SK-N-SH treated with all-trans-retinoic acid at 6 μM for 48 hours (cell line): ENCODE measurements at regions not wholly inside any gene's neighbourhood (a gene's known extent, or its start where the extent isn't known, plus 50 kb on each side); places are given as distances from the start of the nearest gene placed in this dataset.

Source experiments
- ATAC-seq: fragments of 200-7000 bp; cut with Tn5 transposase; 3 replicates; pipeline ENCODE4 v1.9.1; 2020; ENCODE audit warnings: mild to moderate bottlenecking, moderate library complexity
- ARNTL ChIP-seq: fragments of 450-650 bp; formaldehyde crosslinking; IDR thresholded peaks from 2 replicates; pipeline ENCODE4 v1.5.0; 2020; ENCODE audit warnings: low read depth, mild to moderate bottlenecking, moderate library complexity, borderline replicate concordance
- BACH2 ChIP-seq: fragments of 250-450 bp; sonication (Bioruptor Pico); IDR thresholded peaks from 2 replicates; pipeline ENCODE4 v1.9.0; 2021; ENCODE audit warnings: mild to moderate bottlenecking, borderline replicate concordance
- CSRNP3 ChIP-seq: fragments of 250-450 bp; sonication (Bioruptor Pico); IDR thresholded peaks from 2 replicates; pipeline ENCODE4 v1.5.1; 2021; ENCODE audit warnings: mild to moderate bottlenecking, moderate library complexity
- ESRRG ChIP-seq: fragments of 250-450 bp; sonication (Bioruptor Pico); IDR thresholded peaks from 2 replicates; pipeline ENCODE4 v1.6.1; 2021; ENCODE audit warnings: mild to moderate bottlenecking
- GLIS3 ChIP-seq: fragments of 250-450 bp; sonication (Bioruptor Pico); IDR thresholded peaks from 2 replicates; pipeline ENCODE4 v1.5.0; 2020; ENCODE audit warnings: mild to moderate bottlenecking, moderate library complexity
- ISL1 ChIP-seq: fragments of 250-450 bp; sonication (Bioruptor Pico); IDR thresholded peaks from 2 replicates; pipeline ENCODE4 v2.1.2; 2022; ENCODE audit warnings: mild to moderate bottlenecking, moderate library complexity
- OSR1 ChIP-seq: fragments of 250-450 bp; sonication (Bioruptor Pico); IDR thresholded peaks from 2 replicates; pipeline ENCODE4 v1.8.0; 2022; ENCODE audit warnings: moderate library complexity, mild to moderate bottlenecking, inconsistent platforms
- PATZ1 ChIP-seq: fragments of 250-450 bp; sonication (Bioruptor Pico); IDR thresholded peaks from 2 replicates; pipeline ENCODE4 v1.8.0; 2020; ENCODE audit warnings: mild to moderate bottlenecking, moderate library complexity, borderline replicate concordance
- POU6F1 ChIP-seq: fragments of 250-450 bp; sonication (Bioruptor Pico); IDR thresholded peaks from 2 replicates; pipeline ENCODE4 v1.8.0; 2021; ENCODE audit warnings: low read depth, mild to moderate bottlenecking, moderate library complexity, borderline replicate concordance
- RARB ChIP-seq: fragments of 250-450 bp; sonication (Bioruptor Pico); IDR thresholded peaks from 2 replicates; pipeline ENCODE4 v1.8.0; 2021; ENCODE audit warnings: mild to moderate bottlenecking, moderate library complexity
- SNAI2 ChIP-seq: fragments of 250-450 bp; sonication (Bioruptor Pico); IDR thresholded peaks from 2 replicates; pipeline ENCODE4 v1.5.0; 2020; ENCODE audit warnings: mild to moderate bottlenecking, moderate library complexity
- TOX ChIP-seq: fragments of 250-450 bp; sonication (Bioruptor Pico); IDR thresholded peaks from 2 replicates; pipeline ENCODE4 v1.8.0; 2021; ENCODE audit warnings: mild to moderate bottlenecking, moderate library complexity, borderline replicate concordance
- TSHZ2 ChIP-seq: fragments of 250-450 bp; sonication (Bioruptor Pico); IDR thresholded peaks from 2 replicates; pipeline ENCODE4 v1.5.0; 2020; ENCODE audit warnings: mild to moderate bottlenecking, moderate library complexity
- ZC3H10 ChIP-seq: fragments of 250-450 bp; sonication (Bioruptor Pico); IDR thresholded peaks from 2 replicates; pipeline ENCODE4 v1.5.1; 2021; ENCODE audit warnings: mild to moderate bottlenecking, moderate library complexity
- ZFP3 ChIP-seq: fragments of 250-450 bp; sonication (Bioruptor Pico); IDR thresholded peaks from 2 replicates; pipeline ENCODE4 v1.5.0; 2020; ENCODE audit warnings: mild to moderate bottlenecking, moderate library complexity
- ZFP30 ChIP-seq: fragments of 450-650 bp; formaldehyde crosslinking; IDR thresholded peaks from 2 replicates; pipeline ENCODE4 v1.5.0; 2022; ENCODE audit warnings: mild to moderate bottlenecking, moderate library complexity
- ZNF70 ChIP-seq: fragments of 450-650 bp; formaldehyde crosslinking; IDR thresholded peaks from 2 replicates; pipeline ENCODE4 v1.5.0; 2020; ENCODE audit warnings: mild to moderate bottlenecking, moderate library complexity
- ZNF8 ChIP-seq: fragments of 450-650 bp; formaldehyde crosslinking; IDR thresholded peaks from 2 replicates; pipeline ENCODE4 v1.5.0; 2020; ENCODE audit warnings: mild to moderate bottlenecking, moderate library complexity

- TF ChIP-seq ZC3H10 (CRISPR knock-in tag) = no peak
- no peak for TF ChIP-seq SNAI2 (CRISPR knock-in tag)
- ATAC-seq = no peak
These were observed 250.0 kb downstream of the HGF start for GRCh38 chr7:81519886-81520285.

- no peak for ATAC-seq
- TF ChIP-seq ZNF70 (CRISPR knock-in tag) = no peak
- TF ChIP-seq ESRRG (CRISPR knock-in tag) = no peak
- TF ChIP-seq POU6F1 (CRISPR knock-in tag) = no peak
- no peak for TF ChIP-seq CSRNP3 (CRISPR knock-in tag)
- no peak for TF ChIP-seq GLIS3 (CRISPR knock-in tag)
- no peak for TF ChIP-seq BACH2 (CRISPR knock-in tag)
These were observed 252.9 kb downstream of the HGF start for GRCh38 chr7:81516898-81517297.

- TF ChIP-seq ZC3H10 (CRISPR knock-in tag) = peak; percentile 90
- no peak for TF ChIP-seq ARNTL (CRISPR knock-in tag)
- TF ChIP-seq POU6F1 (CRISPR knock-in tag) = no peak
- no peak for TF ChIP-seq ESRRG (CRISPR knock-in tag)
- TF ChIP-seq BACH2 (CRISPR knock-in tag) = no peak
- TF ChIP-seq ISL1 (CRISPR knock-in tag) = peak; percentile 76
- TF ChIP-seq TOX (CRISPR knock-in tag) = no peak
These were observed 254.8 kb downstream of the HGF start for GRCh38 chr7:81515009-81515408.

GRCh38 chr7:81514546-81514945 is 255.3 kb downstream of the HGF start:
- no peak for ATAC-seq
- no peak for TF ChIP-seq BACH2 (CRISPR knock-in tag)
- TF ChIP-seq OSR1 (CRISPR knock-in tag) = no peak
- TF ChIP-seq ZFP3 = no peak
- TF ChIP-seq ZNF8 (CRISPR knock-in tag) = no peak
- TF ChIP-seq TSHZ2 (CRISPR knock-in tag) = no peak
- no peak for TF ChIP-seq ZFP30 (CRISPR knock-in tag)
- no peak for TF ChIP-seq RARB (CRISPR knock-in tag)
- no peak for TF ChIP-seq PATZ1 (CRISPR knock-in tag)
- TF ChIP-seq CSRNP3 (CRISPR knock-in tag) = no peak
- TF ChIP-seq SNAI2 (CRISPR knock-in tag) = no peak
- TF ChIP-seq ZC3H10 (CRISPR knock-in tag) = no peak
- TF ChIP-seq GLIS3 (CRISPR knock-in tag) = no peak
- no peak for TF ChIP-seq TOX (CRISPR knock-in tag)

More at GRCh38 chr7:81515009-81515408, 254.8 kb downstream of the HGF start:
- ATAC-seq = no peak
